Activated CD8-positive, alpha-beta memory T cell treated with anti-CD3 and anti-CD28 coated beads for 48 hours (primary cell): ENCODE measurements at regions not wholly inside any gene's neighbourhood (a gene's known extent, or its start where the extent isn't known, plus 50 kb on each side); places are given as distances from the start of the nearest gene placed in this dataset.

Experiments used
- DNase-seq, 3 experiments: peaks; one replicate each; pipeline ENCODE4 v3.0.0-alpha.2; 2020; ENCODE audit warnings: low read depth in 2 of 3, low spot score in 2 of 3

DNA sequence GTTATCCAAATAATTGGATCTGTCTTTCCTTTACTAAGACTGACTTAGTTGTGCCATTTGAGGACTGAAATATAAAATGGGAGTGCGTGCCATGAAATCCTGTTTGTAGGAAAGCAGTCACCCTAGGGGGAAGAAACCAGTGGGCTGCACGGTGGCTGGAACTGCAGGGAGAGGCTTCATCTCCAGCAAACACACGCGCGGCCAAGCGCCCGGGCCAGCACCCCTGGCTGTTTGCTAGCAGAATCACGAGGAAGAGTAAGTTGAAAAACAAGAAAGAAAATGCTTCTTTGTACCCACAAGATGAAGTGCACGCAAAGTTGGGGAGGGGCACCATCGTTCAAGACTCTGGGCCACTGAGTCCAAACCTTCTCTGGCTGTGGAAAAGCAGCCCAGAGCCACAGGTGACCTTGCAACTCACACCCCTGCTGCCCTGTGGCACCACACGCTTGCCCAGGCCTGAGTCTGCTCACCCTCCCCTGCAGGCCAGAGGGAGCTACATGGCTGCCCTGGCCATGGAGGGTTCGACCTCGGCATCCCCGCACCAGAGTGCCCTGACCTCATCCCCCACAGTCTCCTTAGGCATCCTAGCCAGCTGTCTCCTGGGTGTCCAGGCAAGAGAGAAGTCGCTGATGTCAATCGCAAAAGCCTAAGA lies 55.2 kb downstream of the IRX2 start:
- DNase-seq, result no peak

- DNase-seq, result no peak
Observed at GRCh38 chr5:2695200-2695891, 56.1 kb downstream of the IRX2 start.

- no peak for DNase-seq
Observed at GRCh38 chr5:2691530-2691929, 59.9 kb downstream of the IRX2 start.

DNA sequence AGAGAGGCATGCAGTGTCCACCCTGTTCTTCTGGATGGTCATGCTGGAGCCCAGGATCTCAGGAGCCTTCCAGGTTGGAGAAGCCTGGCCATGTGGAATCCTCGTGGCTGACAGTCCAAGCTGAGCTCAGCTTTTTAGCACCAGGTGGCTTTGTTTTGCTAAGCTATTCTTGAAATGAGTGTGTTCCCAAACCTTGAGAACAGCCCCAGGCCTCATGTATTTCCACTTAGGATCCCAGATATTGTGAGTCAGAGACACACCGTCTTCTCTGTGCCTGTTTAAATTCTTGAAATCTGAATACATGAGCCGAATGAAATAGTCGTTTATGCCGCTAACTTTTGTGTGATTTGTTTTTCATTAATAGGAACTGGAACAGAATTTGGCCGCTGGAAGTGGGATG lies 61.2 kb downstream of the IRX2 start:
- DNase-seq, result no peak

GRCh38 chr5:2688586-2688985 lies 62.9 kb downstream of the IRX2 start:
- no peak for DNase-seq

DNA sequence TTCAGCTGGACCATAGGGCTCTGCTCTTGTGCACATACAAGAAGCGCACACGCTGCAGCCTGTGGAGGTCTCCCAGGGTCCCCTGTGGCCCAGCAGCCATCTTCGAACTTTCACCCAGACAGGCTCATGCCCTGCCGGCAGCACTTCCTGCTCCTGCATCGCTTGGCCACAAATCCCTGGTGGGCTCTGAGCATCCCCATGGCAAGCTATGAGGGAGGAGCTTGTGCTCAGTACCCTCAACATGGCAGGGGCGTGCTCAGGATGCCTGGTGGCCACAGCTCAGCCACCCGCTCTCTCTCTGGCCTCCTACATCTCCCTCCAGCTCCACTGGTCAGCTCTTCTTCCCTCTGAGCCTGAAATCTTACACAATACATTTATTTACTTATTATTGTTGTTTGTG lies 63.7 kb downstream of the IRX2 start:
- no peak for DNase-seq

DNA sequence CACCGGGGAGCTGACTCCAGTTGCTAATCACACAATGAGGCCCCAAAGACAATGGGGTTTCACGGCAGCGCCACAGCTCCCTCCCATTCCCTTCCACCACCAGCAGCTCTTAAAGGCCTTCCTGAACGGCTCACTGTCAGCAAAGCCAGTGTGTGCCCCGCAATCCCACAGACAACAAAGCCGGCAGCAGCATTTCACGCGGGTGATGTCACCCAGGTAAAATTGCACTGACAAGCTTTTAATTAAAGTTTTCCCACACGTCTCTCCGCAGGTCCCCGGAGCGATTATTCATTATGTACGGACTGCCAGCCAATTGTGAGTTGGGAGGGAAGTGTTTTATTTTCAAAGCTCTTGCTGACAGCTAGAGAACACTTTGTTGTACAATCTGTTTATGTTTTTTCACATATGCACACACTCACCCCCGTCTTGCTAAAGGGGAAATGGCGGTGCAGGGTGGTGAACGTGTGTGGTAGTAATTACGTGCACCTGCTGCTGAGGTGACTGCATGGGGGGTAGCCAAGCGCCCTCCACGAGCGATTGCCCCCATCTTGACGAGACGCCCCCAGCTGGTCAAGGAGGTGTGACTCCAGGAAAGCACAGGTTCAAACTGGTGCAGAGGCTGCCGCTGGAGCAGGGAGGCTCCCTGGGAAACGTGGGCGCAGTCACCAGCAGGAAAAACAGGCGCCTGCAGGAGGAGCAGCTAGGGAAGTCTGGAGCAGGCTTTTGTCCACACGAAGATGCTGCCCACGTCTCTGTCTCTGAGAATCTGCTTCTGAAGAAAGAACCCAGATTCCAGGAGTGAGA lies 65.0 kb downstream of the IRX2 start:
- DNase-seq, result no peak

DNA sequence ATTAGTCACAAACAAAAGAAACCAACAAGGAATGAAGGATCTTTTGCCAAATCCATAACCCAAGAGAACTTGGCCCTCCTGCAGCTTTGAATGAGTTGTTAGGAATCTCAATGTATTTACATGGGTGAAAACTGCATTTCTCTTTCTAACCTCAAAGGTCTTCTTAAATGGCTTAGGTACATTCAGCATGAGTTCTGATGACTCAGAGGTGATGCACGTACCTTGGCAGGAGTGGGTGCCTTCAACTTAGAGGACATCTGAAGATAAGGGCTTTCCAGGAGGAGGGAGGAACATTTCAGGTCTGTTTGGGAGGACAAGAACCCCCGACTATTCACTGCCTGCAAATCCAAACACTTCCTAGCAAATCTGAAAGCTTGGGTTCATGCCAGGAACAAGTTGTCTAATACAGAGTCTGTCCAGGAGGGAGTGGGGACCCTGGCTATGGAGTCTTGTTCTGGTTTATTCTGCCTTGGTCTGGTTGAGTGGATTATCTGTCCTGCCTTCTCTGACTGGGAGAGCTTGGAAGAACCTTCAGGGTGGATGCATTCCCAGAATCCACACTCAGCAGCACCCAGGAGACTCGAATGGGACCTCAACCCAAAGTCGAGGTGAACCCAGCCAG lies 65.7 kb downstream of the IRX2 start:
- no peak for DNase-seq

DNA sequence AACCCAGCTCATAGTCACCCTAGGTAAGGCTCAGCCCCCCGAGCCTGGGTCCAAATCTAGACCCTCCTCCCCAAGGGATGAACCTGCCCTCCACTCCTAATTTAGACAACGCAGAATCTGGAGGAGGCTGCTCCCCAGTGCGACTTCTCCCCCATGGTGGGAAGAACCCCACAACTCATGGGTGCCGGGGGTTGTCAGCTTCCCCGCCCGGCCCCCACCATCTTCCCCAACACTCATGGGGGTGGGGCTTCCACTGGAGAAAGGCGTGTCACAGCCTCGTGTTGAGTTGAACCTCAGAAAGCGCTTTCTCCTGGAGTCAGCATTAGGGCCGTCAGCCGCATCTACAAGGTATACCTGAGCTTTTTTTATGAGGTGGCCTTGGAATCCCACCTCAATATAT lies 66.9 kb downstream of the IRX2 start:
- no peak for DNase-seq

- no peak for DNase-seq
Observed at GRCh38 chr5:2683720-2684119, 67.8 kb downstream of the IRX2 start.

DNA sequence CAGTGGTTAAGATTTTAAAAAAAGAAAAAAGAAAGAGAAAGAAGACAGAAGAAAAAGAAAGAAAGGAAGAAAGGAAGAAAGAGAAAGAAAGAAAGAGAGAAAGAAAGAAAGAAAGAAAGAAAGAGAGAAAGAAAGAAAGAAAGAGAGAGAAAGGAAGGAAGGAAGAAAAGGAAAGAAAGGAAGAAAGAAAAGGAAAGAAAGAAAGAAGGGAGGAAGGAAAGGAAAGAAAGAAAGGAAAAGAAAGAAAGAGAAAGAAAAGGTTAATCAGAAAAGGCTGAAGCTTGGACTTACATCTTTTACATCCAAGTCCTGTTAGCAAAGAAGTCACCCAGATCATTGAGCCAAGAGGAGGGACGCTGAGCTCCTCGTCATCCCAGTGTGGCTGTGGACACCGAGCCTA lies 70.0 kb downstream of the IRX2 start:
- DNase-seq, result no peak

GRCh38 chr5:2680979-2681378 lies 70.5 kb downstream of the IRX2 start:
- no peak for DNase-seq

- DNase-seq, result no peak
Observed at GRCh38 chr5:2677689-2678088, 73.8 kb downstream of the IRX2 start.

GRCh38 chr5:2675548-2675947 lies 75.9 kb downstream of the IRX2 start:
- DNase-seq, result no peak

DNA sequence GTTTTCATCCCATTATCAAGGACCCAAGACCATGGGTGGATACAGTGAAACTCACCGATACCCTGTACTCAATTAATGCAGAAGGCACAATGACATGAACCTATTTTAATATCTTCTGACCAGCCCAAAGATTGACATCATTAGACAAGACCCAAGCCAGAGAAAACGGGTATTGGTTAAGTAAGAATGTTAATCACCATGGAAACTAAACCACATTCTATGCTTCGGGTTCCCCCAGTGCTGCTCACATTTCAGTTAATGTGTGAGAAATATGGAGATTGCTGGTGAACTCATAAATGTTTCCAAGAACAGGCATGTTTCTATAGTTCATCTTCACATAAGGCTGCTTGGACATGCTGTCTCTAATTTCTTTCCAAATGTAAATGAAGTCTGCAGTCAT lies 77.0 kb downstream of the IRX2 start:
- no peak for DNase-seq

GRCh38 chr5:2670940-2671339 lies 80.5 kb downstream of the IRX2 start:
- DNase-seq, result no peak

DNA sequence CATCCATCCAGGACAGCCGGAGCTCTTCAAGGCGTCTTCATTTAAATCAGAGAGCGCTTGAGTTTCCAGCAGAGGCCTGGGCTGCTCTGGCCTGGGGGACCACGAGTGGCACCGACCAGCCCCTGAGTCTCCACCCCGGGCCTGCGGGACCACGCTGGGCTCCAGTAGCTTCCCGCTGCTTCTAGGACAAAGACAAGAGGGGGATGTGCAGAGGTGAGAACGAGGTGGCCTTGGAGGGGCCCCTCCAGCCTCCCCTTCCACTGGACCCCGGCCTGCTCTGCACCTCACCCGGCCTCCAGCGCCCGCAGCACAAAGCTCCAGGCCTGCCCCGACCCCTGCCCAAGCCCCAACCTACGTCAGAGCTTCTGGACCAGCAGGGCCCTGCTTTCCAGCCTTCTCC lies 81.6 kb downstream of the IRX2 start:
- DNase-seq, result no peak

DNA sequence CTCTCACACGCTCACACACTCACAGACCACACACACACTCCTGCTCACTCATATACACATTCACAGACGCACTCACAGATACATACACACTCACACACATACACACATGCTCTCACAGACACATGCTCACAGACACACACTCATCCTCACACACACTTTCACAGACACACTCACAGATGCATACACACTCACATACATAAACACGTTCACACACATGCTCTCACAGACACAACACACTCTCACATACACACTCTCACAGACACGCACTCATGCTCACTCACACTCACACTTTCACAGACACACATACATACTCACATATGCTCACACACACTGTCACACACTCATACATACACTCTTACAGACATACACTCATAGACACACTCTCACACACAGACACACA lies 82.2 kb downstream of the IRX2 start:
- no peak for DNase-seq

DNA sequence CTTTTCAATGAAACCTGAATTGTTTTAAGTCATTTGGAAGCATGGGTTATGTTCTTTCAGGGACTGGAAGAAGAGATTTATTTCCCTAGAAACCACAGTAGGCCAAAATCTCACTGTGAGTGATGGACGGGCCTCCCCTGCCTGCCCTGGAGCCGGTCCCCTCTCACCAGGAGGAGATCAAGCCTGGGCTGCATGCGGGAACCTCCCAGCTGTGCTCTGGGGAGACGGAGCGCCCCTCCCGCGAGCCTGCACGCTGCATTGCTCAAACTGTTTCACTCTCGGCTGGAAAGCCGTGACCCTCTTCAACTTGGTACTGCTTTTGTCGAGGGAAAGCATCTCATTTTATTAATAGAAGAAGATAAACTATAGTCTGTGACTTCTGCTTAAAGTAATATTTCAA lies 85.4 kb downstream of the IRX2 start:
- DNase-seq, result no peak

- no peak for DNase-seq
Observed at GRCh38 chr5:2663489-2663888, 88.0 kb downstream of the IRX2 start.

DNA sequence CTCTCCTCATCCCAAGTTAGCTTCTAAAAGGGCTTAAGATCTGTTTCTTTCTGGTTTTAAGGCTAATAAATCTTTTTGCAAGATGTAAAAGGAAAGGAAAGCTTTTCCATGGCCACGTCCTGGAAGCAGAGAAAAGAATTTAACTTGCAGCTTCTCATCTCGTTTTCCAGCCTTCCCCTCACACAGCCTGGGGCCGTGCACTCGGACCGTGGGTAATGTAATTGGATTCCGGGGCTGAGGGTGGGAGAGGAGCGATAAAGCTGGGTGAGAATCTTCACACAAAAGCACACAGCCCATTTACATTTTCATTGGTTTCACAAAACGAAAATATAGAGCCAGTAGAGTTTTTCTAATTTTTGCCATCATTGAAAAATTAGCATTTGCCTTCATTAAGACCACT lies 91.2 kb downstream of the IRX2 start:
- DNase-seq, result no peak

DNA sequence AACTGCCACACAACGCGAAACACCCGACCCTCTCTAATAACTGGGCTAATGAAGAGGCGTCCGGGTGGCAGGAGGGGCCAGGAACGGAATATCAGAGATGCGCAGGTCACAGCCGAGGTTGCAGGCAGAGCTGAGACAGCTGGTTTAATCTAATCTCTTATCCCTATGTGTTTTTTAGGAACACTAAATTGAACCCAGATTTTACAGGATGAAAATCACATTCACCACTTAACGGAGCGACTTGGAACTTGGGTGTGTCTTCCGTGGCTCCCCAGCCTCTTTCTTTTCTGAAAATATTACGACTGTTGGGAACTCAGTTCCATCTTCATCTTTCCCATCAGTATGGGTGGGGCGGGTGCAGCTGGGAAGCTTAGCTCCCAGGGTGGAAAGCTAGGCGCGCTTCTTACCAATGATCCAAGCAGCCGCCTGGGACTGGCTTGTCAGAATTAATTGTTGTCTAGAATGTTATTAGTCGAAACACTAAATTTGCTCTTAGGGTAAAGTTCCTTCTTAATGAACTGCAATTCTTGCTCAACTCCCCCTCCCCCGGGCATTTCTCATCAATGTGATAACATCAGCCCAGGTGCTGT lies 92.5 kb downstream of the IRX2 start:
- no peak for DNase-seq
